GM18519 (cell line): ENCODE measurements at regions not wholly inside any gene's neighbourhood (a gene's known extent, or its start where the extent isn't known, plus 50 kb on each side); places are given as distances from the start of the nearest gene placed in this dataset.

Source experiments
- ATAC-seq: cut with Tn5 transposase; IDR thresholded peaks from one replicate; pipeline ENCODE4 v1.9.1; 2021; ENCODE audit warnings: mild to moderate bottlenecking, moderate library complexity; ENCODE audit not compliant: unreplicated experiment, low FRiP score

- no peak for ATAC-seq
Observed at GRCh38 chr6:44050872-44051505, 76.3 kb downstream of the MRPL14 start.

GRCh38 chr6:44049989-44050871, 77.0 kb downstream of the MRPL14 start:
- ATAC-seq = no peak

GRCh38 chr6:44049163-44049988, 77.9 kb downstream of the MRPL14 start:
- ATAC-seq = peak; percentile 58

GRCh38 chr6:44048277-44048676, 79.0 kb downstream of the MRPL14 start:
- no peak for ATAC-seq

GRCh38 chr6:44047801-44048200, 79.5 kb downstream of the MRPL14 start:
- ATAC-seq = no peak

GRCh38 chr6:44047179-44047546, 80.1 kb downstream of the MRPL14 start:
- no peak for ATAC-seq

- no peak for ATAC-seq
Observed at GRCh38 chr6:44046516-44047178, 80.6 kb downstream of the MRPL14 start.

- ATAC-seq = no peak
Observed at GRCh38 chr6:44045672-44046015, 81.6 kb downstream of the MRPL14 start.

- no peak for ATAC-seq
Observed at GRCh38 chr6:44044940-44045671, 82.1 kb downstream of the MRPL14 start.

- ATAC-seq = no peak
Observed at GRCh38 chr6:44044154-44044539, 83.1 kb downstream of the MRPL14 start.

- no peak for ATAC-seq
Observed at GRCh38 chr6:44043479-44044153, 83.6 kb downstream of the MRPL14 start.

- ATAC-seq = no peak
Observed at GRCh38 chr6:44042989-44043478, 84.2 kb downstream of the MRPL14 start.

- no peak for ATAC-seq
Observed at GRCh38 chr6:44042261-44042988, 84.8 kb downstream of the MRPL14 start.

GRCh38 chr6:44041461-44042260, 85.6 kb downstream of the MRPL14 start:
- ATAC-seq = no peak

GRCh38 chr6:44040786-44041185, 86.5 kb downstream of the MRPL14 start:
- no peak for ATAC-seq

- no peak for ATAC-seq
Observed at GRCh38 chr6:44039839-44040350, 87.4 kb downstream of the MRPL14 start.

GRCh38 chr6:44039191-44039719, 88.0 kb downstream of the MRPL14 start:
- ATAC-seq = no peak
